HEK293 (cell line): ENCODE measurements at regions not wholly inside any gene's neighbourhood (a gene's known extent, or its start where the extent isn't known, plus 50 kb on each side); places are given as distances from the start of the nearest gene placed in this dataset.

ENCODE experiments used
- CTCF ChIA-PET: fragments of 350-600 bp; formaldehyde crosslinking; extraction: SDS; loops from one replicate; lab custom pipeline; 2021; ENCODE audit warnings: antibody characterized with exemption; lab: Yijun Ruan, JAX
- POLR2A ChIA-PET: fragments of 300-600 bp; formaldehyde crosslinking; extraction: SDS; loops from one replicate; lab custom pipeline; 2020; ENCODE audit warnings: antibody characterized with exemption, inconsistent platforms; lab: Yijun Ruan, JAX
- H3K27ac ChIP-seq: fragments of 200-500 bp; sonication (Bioruptor generic); 2 replicates; pipeline ENCODE4 v1.5.1; 2014; ENCODE audit warnings: low read depth, low read length, control low read depth, inconsistent platforms; ENCODE audit errors: extremely low read depth
- H3K36me3 ChIP-seq, 2 experiments: fragments of 200-500 bp in 1 of 2; sonication (Bioruptor generic) in 1 of 2; 1 replicate in 1 of 2; 2 replicates in 1 of 2; pipeline ENCODE4 v1.5.1; 2014 to 2017; ENCODE audit warnings: inconsistent platforms in 2 of 2, low read length in 2 of 2; ENCODE audit not compliant: control insufficient read depth in 2 of 2, insufficient read depth in 1 of 2
- H3K4me1 ChIP-seq: fragments of 200-500 bp; sonication (Bioruptor generic); 2 replicates; pipeline ENCODE4 v1.5.1; 2014; ENCODE audit warnings: mild to moderate bottlenecking, low read length, inconsistent platforms; ENCODE audit not compliant: control insufficient read depth, insufficient read depth
- H3K4me3 ChIP-seq: 2 replicates; pipeline ENCODE4 v1.5.1; 2011; ENCODE audit warnings: low read depth, mild to moderate bottlenecking, control low read depth, low read length, moderate library complexity
- H3K9me3 ChIP-seq: fragments of 200-500 bp; sonication (Bioruptor generic); 2 replicates; pipeline ENCODE4 v1.5.1; 2014; ENCODE audit warnings: low read depth, low read length, inconsistent platforms; ENCODE audit not compliant: control insufficient read depth, insufficient read depth
- PRDM1 ChIP-seq: fragments of 450-650 bp; formaldehyde crosslinking; IDR thresholded peaks from 2 replicates; pipeline ENCODE4; 2016; ENCODE audit warnings: missing biosample characterization, missing genetic modification characterization
- ZBTB20 ChIP-seq: fragments of 450-650 bp; formaldehyde crosslinking; IDR thresholded peaks from 2 replicates; pipeline ENCODE4 v1.5.1; 2016; ENCODE audit warnings: missing biosample characterization, missing genetic modification characterization
- ZFP41 ChIP-seq: fragments of 450-650 bp; formaldehyde crosslinking; IDR thresholded peaks from 2 replicates; pipeline ENCODE4 v1.5.1; 2016; ENCODE audit warnings: missing biosample characterization, missing genetic modification characterization, borderline replicate concordance
- ZNF10 ChIP-seq: fragments of 450-650 bp; formaldehyde crosslinking; IDR thresholded peaks from 2 replicates; pipeline ENCODE4 v1.5.1; 2017; ENCODE audit warnings: missing biosample characterization, missing genetic modification characterization
- ZNF132 ChIP-seq: fragments of 450-650 bp; formaldehyde crosslinking; IDR thresholded peaks from 2 replicates; pipeline ENCODE4 v1.5.1; 2017; ENCODE audit warnings: missing biosample characterization, missing genetic modification characterization, borderline replicate concordance
- ZNF274 ChIP-seq, 2 experiments: fragments of 200-500 bp in 1 of 2; fragments of 450-650 bp in 1 of 2; sonication (Bioruptor generic) in 1 of 2; formaldehyde crosslinking in 1 of 2; IDR thresholded peaks; 2 replicates each; pipeline versions ENCODE4 v1.5.1 to v1.6.1; 2014 to 2016; ENCODE audit warnings: borderline replicate concordance in 1 of 2, inconsistent platforms in 1 of 2, low read length in 1 of 2, missing biosample characterization in 1 of 2, missing genetic modification characterization in 1 of 2
- ZNF366 ChIP-seq: fragments of 450-650 bp; formaldehyde crosslinking; conservative IDR thresholded peaks from 2 replicates; pipeline ENCODE4 v1.5.1; 2016; ENCODE audit warnings: missing biosample characterization, missing genetic modification characterization
- ZNF37A ChIP-seq: fragments of 450-650 bp; IDR thresholded peaks from 2 replicates; pipeline ENCODE4 v1.5.1; 2018; ENCODE audit warnings: missing biosample characterization, missing genetic modification characterization
- ZNF433 ChIP-seq: fragments of 450-650 bp; formaldehyde crosslinking; IDR thresholded peaks from 2 replicates; pipeline ENCODE4 v1.5.1; 2016; ENCODE audit warnings: missing biosample characterization, missing genetic modification characterization, low read depth
- ZNF610 ChIP-seq: fragments of 450-650 bp; formaldehyde crosslinking; IDR thresholded peaks from 2 replicates; pipeline ENCODE4 v1.5.1; 2016; ENCODE audit warnings: missing biosample characterization, missing genetic modification characterization, borderline replicate concordance
- ZNF664 ChIP-seq: fragments of 450-650 bp; formaldehyde crosslinking; IDR thresholded peaks from 2 replicates; pipeline ENCODE4 v1.5.1; 2016; ENCODE audit warnings: missing biosample characterization, missing genetic modification characterization
- ZNF670 ChIP-seq: fragments of 450-650 bp; formaldehyde crosslinking; IDR thresholded peaks from 2 replicates; pipeline ENCODE4 v1.5.1; 2016; ENCODE audit warnings: missing biosample characterization, missing genetic modification characterization, low read depth
- ZNF677 ChIP-seq: fragments of 450-650 bp; IDR thresholded peaks from 2 replicates; pipeline ENCODE4 v1.5.0; 2018; ENCODE audit warnings: missing biosample characterization, mild to moderate bottlenecking, missing genetic modification characterization, moderate library complexity
- ZNF768 ChIP-seq: fragments of 450-650 bp; formaldehyde crosslinking; IDR thresholded peaks from 2 replicates; pipeline ENCODE4 v1.5.1; 2018; ENCODE audit warnings: missing biosample characterization, mild to moderate bottlenecking, missing genetic modification characterization
- TF ChIP-seq, protein P1 (sequence below): fragments of 450-650 bp; formaldehyde crosslinking; IDR thresholded peaks from 2 replicates; pipeline ENCODE4 v1.5.1; 2016; ENCODE audit warnings: missing biosample characterization, missing genetic modification characterization
- TF ChIP-seq, protein P2 (sequence below): fragments of 450-650 bp; formaldehyde crosslinking; IDR thresholded peaks from 2 replicates; pipeline ENCODE4 v1.5.1; 2017; ENCODE audit warnings: missing biosample characterization, missing genetic modification characterization
- TF ChIP-seq, protein P3 (sequence below): fragments of 450-650 bp; formaldehyde crosslinking; IDR thresholded peaks from 2 replicates; pipeline ENCODE4; 2016; ENCODE audit warnings: missing biosample characterization, missing genetic modification characterization
- TF ChIP-seq, protein P4 (sequence below): fragments of 450-650 bp; formaldehyde crosslinking; IDR thresholded peaks from 2 replicates; pipeline ENCODE4 v1.5.1; 2016; ENCODE audit warnings: missing biosample characterization, missing genetic modification characterization
- TF ChIP-seq, protein P5 (sequence below): fragments of 450-650 bp; formaldehyde crosslinking; IDR thresholded peaks from 2 replicates; pipeline ENCODE4 v1.5.0; 2017; ENCODE audit warnings: missing biosample characterization, missing genetic modification characterization, borderline replicate concordance
- TF ChIP-seq, protein P6 (sequence below): fragments of 450-650 bp; formaldehyde crosslinking; IDR thresholded peaks from 2 replicates; pipeline ENCODE4 v1.5.1; 2017; ENCODE audit warnings: missing biosample characterization, missing genetic modification characterization
- TF ChIP-seq, protein P7 (sequence below): fragments of 450-650 bp; formaldehyde crosslinking; IDR thresholded peaks from 2 replicates; pipeline ENCODE4 v1.5.1; 2016; ENCODE audit warnings: missing biosample characterization, missing genetic modification characterization, low read depth

DNA sequence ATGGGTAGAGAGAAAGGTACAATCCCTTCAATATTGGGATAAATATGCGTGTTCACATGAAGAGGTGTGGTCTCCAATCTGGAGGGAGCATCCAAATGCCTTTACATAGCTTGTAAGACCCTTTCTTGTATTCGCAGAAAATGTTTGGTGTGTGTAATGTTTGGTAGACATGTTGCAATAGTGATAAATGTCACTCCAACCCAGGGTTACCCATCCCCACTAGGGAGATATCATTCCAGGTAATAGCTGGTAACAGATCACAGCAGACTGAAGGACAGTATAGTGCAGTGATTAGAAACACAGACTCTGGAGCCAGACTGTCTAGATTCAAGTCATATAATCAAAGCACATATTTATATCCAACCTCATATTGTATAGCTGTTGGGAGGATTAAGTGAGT is 733.6 kb upstream of the TBX3 start:
- Histone ChIP-seq H3K36me3 (no peaks in the 10 kb centered on the region), H3K9me3 (no peaks in the 10 kb centered on the region), H3K27ac (no peak overlapping the region), H3K4me1 (no peaks in the 10 kb centered on the region), H3K4me3 (no peak overlapping the region)
- ChIA-PET POLR2A (no interaction called here), CTCF (interaction anchor here (0.5 to 0.6 kb wide), 2 partner anchors 121 to 1704 kb away, joined by 3 read pairs; no protein-coding TSS in a partner anchor)
- TF ChIP-seq ZNF366 (tag by site-specific recombination) = no peak
- TF ChIP-seq, protein P1, sequence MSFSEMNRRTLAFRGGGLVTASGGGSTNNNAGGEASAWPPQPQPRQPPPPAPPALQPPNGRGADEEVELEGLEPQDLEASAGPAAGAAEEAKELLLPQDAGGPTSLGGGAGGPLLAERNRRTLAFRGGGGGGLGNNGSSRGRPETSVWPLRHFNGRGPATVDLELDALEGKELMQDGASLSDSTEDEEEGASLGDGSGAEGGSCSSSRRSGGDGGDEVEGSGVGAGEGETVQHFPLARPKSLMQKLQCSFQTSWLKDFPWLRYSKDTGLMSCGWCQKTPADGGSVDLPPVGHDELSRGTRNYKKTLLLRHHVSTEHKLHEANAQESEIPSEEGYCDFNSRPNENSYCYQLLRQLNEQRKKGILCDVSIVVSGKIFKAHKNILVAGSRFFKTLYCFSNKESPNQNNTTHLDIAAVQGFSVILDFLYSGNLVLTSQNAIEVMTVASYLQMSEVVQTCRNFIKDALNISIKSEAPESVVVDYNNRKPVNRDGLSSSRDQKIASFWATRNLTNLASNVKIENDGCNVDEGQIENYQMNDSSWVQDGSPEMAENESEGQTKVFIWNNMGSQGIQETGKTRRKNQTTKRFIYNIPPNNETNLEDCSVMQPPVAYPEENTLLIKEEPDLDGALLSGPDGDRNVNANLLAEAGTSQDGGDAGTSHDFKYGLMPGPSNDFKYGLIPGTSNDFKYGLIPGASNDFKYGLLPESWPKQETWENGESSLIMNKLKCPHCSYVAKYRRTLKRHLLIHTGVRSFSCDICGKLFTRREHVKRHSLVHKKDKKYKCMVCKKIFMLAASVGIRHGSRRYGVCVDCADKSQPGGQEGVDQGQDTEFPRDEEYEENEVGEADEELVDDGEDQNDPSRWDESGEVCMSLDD (tag by site-specific recombination) = no peak
- TF ChIP-seq ZNF670 (tag by site-specific recombination) = no peak
- TF ChIP-seq ZNF610 (tag by site-specific recombination) = no peak
- no peak for TF ChIP-seq ZNF274 (IDR thresholded peaks at IDR 0.05; ENCODE audit: low read length)
- TF ChIP-seq ZNF274 (tag by site-specific recombination; IDR thresholded peaks at IDR 0.05; ENCODE audit: borderline replicate concordance) = no peak
- TF ChIP-seq, protein P2, sequence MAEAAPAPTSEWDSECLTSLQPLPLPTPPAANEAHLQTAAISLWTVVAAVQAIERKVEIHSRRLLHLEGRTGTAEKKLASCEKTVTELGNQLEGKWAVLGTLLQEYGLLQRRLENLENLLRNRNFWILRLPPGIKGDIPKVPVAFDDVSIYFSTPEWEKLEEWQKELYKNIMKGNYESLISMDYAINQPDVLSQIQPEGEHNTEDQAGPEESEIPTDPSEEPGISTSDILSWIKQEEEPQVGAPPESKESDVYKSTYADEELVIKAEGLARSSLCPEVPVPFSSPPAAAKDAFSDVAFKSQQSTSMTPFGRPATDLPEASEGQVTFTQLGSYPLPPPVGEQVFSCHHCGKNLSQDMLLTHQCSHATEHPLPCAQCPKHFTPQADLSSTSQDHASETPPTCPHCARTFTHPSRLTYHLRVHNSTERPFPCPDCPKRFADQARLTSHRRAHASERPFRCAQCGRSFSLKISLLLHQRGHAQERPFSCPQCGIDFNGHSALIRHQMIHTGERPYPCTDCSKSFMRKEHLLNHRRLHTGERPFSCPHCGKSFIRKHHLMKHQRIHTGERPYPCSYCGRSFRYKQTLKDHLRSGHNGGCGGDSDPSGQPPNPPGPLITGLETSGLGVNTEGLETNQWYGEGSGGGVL (tag by site-specific recombination) = no peak
- no peak for TF ChIP-seq ZNF677 (tag by site-specific recombination)
- TF ChIP-seq ZNF37A (tag by site-specific recombination) = no peak
- TF ChIP-seq, protein P3, sequence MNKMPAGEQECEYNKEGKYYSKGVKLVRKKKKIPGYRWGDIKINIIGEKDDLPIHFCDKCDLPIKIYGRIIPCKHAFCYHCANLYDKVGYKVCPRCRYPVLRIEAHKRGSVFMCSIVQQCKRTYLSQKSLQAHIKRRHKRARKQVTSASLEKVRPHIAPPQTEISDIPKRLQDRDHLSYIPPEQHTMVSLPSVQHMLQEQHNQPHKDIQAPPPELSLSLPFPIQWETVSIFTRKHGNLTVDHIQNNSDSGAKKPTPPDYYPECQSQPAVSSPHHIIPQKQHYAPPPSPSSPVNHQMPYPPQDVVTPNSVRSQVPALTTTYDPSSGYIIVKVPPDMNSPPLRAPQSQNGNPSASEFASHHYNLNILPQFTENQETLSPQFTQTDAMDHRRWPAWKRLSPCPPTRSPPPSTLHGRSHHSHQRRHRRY (tag by site-specific recombination) = no peak
- no peak for TF ChIP-seq ZNF664 (tag by site-specific recombination)
- TF ChIP-seq, protein P4, sequence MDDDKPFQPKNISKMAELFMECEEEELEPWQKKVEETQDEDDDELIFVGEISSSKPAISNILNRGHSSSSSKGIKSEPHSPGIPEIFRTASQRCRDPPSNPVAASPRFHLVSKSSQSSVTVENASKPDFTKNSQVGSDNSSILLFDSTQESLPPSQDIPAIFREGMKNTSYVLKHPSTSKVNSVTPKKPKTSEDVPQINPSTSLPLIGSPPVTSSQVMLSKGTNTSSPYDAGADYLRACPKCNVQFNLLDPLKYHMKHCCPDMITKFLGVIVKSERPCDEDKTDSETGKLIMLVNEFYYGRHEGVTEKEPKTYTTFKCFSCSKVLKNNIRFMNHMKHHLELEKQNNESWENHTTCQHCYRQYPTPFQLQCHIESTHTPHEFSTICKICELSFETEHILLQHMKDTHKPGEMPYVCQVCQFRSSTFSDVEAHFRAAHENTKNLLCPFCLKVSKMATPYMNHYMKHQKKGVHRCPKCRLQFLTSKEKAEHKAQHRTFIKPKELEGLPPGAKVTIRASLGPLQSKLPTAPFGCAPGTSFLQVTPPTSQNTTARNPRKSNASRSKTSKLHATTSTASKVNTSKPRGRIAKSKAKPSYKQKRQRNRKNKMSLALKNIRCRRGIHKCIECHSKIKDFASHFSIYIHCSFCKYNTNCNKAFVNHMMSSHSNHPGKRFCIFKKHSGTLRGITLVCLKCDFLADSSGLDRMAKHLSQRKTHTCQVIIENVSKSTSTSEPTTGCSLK (tag by site-specific recombination) = no peak
- no peak for TF ChIP-seq ZBTB20 (tag by site-specific recombination)
- TF ChIP-seq, protein P5, sequence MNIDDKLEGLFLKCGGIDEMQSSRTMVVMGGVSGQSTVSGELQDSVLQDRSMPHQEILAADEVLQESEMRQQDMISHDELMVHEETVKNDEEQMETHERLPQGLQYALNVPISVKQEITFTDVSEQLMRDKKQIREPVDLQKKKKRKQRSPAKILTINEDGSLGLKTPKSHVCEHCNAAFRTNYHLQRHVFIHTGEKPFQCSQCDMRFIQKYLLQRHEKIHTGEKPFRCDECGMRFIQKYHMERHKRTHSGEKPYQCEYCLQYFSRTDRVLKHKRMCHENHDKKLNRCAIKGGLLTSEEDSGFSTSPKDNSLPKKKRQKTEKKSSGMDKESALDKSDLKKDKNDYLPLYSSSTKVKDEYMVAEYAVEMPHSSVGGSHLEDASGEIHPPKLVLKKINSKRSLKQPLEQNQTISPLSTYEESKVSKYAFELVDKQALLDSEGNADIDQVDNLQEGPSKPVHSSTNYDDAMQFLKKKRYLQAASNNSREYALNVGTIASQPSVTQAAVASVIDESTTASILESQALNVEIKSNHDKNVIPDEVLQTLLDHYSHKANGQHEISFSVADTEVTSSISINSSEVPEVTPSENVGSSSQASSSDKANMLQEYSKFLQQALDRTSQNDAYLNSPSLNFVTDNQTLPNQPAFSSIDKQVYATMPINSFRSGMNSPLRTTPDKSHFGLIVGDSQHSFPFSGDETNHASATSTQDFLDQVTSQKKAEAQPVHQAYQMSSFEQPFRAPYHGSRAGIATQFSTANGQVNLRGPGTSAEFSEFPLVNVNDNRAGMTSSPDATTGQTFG (tag by site-specific recombination) = no peak

DNA sequence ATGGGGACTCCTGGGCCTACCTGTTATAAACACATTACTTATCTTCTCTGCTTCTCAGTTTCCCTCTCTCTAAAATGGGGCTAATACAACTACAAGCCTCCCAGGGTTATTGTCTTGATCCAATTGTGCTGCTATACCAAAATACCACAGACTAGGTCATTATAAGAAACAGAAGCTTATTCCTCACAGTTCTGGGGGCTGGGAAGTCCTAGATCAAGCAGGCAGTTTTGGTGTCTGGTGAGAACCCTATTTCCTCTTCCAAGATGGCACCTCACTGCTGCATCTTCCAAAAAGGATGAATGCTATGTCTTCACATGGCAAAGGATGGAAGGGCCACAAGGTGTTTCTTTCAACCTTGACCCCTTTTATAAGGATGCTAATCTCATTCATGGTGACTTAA is 732.9 kb upstream of the TBX3 start:
- Histone ChIP-seq H3K4me1 (no peaks in the 10 kb centered on the region), H3K9me3 (no peaks in the 10 kb centered on the region), H3K4me3 (no peak overlapping the region), H3K27ac (no peak overlapping the region), H3K36me3 (no peaks in the 10 kb centered on the region)
- CTCF ChIA-PET = no interaction called here
- POLR2A ChIA-PET = no interaction called here
- TF ChIP-seq, protein P6, sequence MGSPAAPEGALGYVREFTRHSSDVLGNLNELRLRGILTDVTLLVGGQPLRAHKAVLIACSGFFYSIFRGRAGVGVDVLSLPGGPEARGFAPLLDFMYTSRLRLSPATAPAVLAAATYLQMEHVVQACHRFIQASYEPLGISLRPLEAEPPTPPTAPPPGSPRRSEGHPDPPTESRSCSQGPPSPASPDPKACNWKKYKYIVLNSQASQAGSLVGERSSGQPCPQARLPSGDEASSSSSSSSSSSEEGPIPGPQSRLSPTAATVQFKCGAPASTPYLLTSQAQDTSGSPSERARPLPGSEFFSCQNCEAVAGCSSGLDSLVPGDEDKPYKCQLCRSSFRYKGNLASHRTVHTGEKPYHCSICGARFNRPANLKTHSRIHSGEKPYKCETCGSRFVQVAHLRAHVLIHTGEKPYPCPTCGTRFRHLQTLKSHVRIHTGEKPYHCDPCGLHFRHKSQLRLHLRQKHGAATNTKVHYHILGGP (tag by site-specific recombination) = no peak
- TF ChIP-seq, protein P7, sequence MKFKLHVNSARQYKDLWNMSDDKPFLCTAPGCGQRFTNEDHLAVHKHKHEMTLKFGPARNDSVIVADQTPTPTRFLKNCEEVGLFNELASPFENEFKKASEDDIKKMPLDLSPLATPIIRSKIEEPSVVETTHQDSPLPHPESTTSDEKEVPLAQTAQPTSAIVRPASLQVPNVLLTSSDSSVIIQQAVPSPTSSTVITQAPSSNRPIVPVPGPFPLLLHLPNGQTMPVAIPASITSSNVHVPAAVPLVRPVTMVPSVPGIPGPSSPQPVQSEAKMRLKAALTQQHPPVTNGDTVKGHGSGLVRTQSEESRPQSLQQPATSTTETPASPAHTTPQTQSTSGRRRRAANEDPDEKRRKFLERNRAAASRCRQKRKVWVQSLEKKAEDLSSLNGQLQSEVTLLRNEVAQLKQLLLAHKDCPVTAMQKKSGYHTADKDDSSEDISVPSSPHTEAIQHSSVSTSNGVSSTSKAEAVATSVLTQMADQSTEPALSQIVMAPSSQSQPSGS (tag by site-specific recombination) = no peak
- TF ChIP-seq ZNF10 (tag by site-specific recombination) (no peak), ZNF768 (tag by site-specific recombination) (no peak), ZFP41 (tag by site-specific recombination) (no peak), PRDM1 (tag by site-specific recombination) (no peak), ZNF132 (tag by site-specific recombination) (no peak), ZNF433 (tag by site-specific recombination) (no peak)
